Lower lobe of right lung (tissue), 2 donors: ENCODE measurements at regions not wholly inside any gene's neighbourhood (a gene's known extent, or its start where the extent isn't known, plus 50 kb on each side); places are given as distances from the start of the nearest gene placed in this dataset.
A peak's percentile ranks its signal among the peaks of the same experiment; 100 is the strongest.

Source experiments
- ATAC-seq, 2 donors: fragments of 200-7000 bp; cut with Tn5 transposase; one replicate each; pipeline ENCODE4 v1.9.1; 2020 to 2022; ENCODE audit warnings: mild to moderate bottlenecking in 2 of 2, moderate library complexity in 2 of 2
- DNase-seq: peaks from one replicate; pipeline ENCODE4 v3.0.0-alpha.2; 2020
- H3K27ac ChIP-seq: fragments of 200-600 bp; one replicate; pipeline ENCODE4 v1.8.0; 2022
- H3K27me3 ChIP-seq: fragments of 200-600 bp; one replicate; pipeline ENCODE4 v1.8.0; 2022; ENCODE audit warnings: low read depth
- H3K36me3 ChIP-seq: fragments of 200-600 bp; one replicate; pipeline ENCODE4 v1.8.0; 2022; ENCODE audit warnings: mild to moderate bottlenecking
- H3K4me1 ChIP-seq: fragments of 200-600 bp; one replicate; pipeline ENCODE4 v1.8.0; 2022
- H3K4me3 ChIP-seq: fragments of 200-600 bp; one replicate; pipeline ENCODE4 v1.8.0; 2022; ENCODE audit warnings: mild to moderate bottlenecking
- H3K9me3 ChIP-seq: fragments of 200-600 bp; one replicate; pipeline ENCODE4 v1.8.0; 2022
- CTCF ChIP-seq: fragments of 200-600 bp; IDR thresholded peaks from one replicate; pipeline ENCODE4 v1.8.0; 2022; ENCODE audit warnings: antibody characterized with exemption, mild to moderate bottlenecking
- intact Hi-C: fragments of 100-400 bp; cut with DNase I; formaldehyde crosslinking; loops from one replicate; pipeline ENCODE4 v1.11.0; 2022
- donor health status: DM: no; HTN: yes; CAD: no; lungs with severe emphysema.

- no peak overlapping the region for H3K4me3 ChIP-seq
- no peak overlapping the region for H3K27ac ChIP-seq
- ATAC-seq (no peak), DNase-seq (no peak)
- no peak for TF ChIP-seq CTCF
- intact Hi-C loops, result no loop called here
- H3K4me1 ChIP-seq, result peaks cover 4% of the 10 kb centered on the region
- H3K36me3 ChIP-seq, result no peaks in the 10 kb centered on the region
- no peaks in the 10 kb centered on the region for H3K27me3 ChIP-seq
- H3K9me3 ChIP-seq, result no peaks in the 10 kb centered on the region
Measured at GRCh38 chr12:5307065-5307464, 124.8 kb upstream of the NTF3 start.

GRCh38 chr12:5308216-5308615, 123.7 kb upstream of the NTF3 start:
- no peak for TF ChIP-seq CTCF
- Histone ChIP-seq H3K27me3 (no peaks in the 10 kb centered on the region), H3K9me3 (no peaks in the 10 kb centered on the region), H3K4me1 (peaks cover 4% of the 10 kb centered on the region), H3K27ac (no peak overlapping the region), H3K4me3 (no peak overlapping the region), H3K36me3 (no peaks in the 10 kb centered on the region)
- intact Hi-C loops, result no loop called here
- no peak for DNase-seq
- no peak for ATAC-seq

- Histone ChIP-seq H3K36me3 (no peaks in the 10 kb centered on the region), H3K4me1 (peaks cover 4% of the 10 kb centered on the region), H3K27me3 (no peaks in the 10 kb centered on the region), H3K4me3 (no peak overlapping the region), H3K27ac (peak overlapping the region; percentile 60), H3K9me3 (peaks cover 6% of the 10 kb centered on the region)
- TF ChIP-seq CTCF, result no peak
- no peak for ATAC-seq
- intact Hi-C loops, result no loop called here
- DNase-seq, result no peak
Measured at GRCh38 chr12:5308996-5309395, 122.9 kb upstream of the NTF3 start.

- H3K27me3 ChIP-seq, result no peaks in the 10 kb centered on the region
- no peak for TF ChIP-seq CTCF
- intact Hi-C loops, result no loop called here
- H3K4me3 ChIP-seq, result no peak overlapping the region
- DNase-seq, result peak; percentile 47
- peak overlapping the region; percentile 60 for H3K27ac ChIP-seq
- peaks cover 4% of the 10 kb centered on the region for H3K4me1 ChIP-seq
- ATAC-seq, result peak in 1 of 2 donors; percentile 34
- peaks cover 10% of the 10 kb centered on the region for H3K9me3 ChIP-seq
- no peaks in the 10 kb centered on the region for H3K36me3 ChIP-seq
Measured at GRCh38 chr12:5309654-5310053, 122.3 kb upstream of the NTF3 start.

GRCh38 chr12:5310151-5310550, 121.8 kb upstream of the NTF3 start:
- Histone ChIP-seq H3K36me3 (no peaks in the 10 kb centered on the region), H3K4me3 (no peak overlapping the region), H3K4me1 (peaks cover 4% of the 10 kb centered on the region), H3K9me3 (peaks cover 10% of the 10 kb centered on the region), H3K27me3 (no peaks in the 10 kb centered on the region), H3K27ac (peak overlapping the region; percentile 60)
- no peak for ATAC-seq
- no peak for DNase-seq
- no peak for TF ChIP-seq CTCF
- intact Hi-C loops, result no loop called here

- no peak for TF ChIP-seq CTCF
Measured at GRCh38 chr12:5317556-5317955, 114.4 kb upstream of the NTF3 start.

More at GRCh38 chr12:5317556-5317955, 114.4 kb upstream of the NTF3 start:
- H3K36me3 ChIP-seq, result no peaks in the 10 kb centered on the region
- H3K27me3 ChIP-seq, result no peaks in the 10 kb centered on the region
- H3K9me3 ChIP-seq, result peaks cover 10% of the 10 kb centered on the region
- DNase-seq (no peak), ATAC-seq (no peak)
- H3K4me1 ChIP-seq, result no peaks in the 10 kb centered on the region
- no peak overlapping the region for H3K4me3 ChIP-seq
- no peak overlapping the region for H3K27ac ChIP-seq
- intact Hi-C loops, result no loop called here
